GM10248 (cell line): ENCODE measurements at regions not wholly inside any gene's neighbourhood (a gene's known extent, or its start where the extent isn't known, plus 50 kb on each side); places are given as distances from the start of the nearest gene placed in this dataset.
"Not testable (repeated sequence)": the region's sequence is repeated elsewhere in the genome, so short reads cannot be mapped to it uniquely, and the experiment has no call there.

Source experiments
- CTCF ChIA-PET: fragments of 300-600 bp; sonication (Branson Sonifier 250); formaldehyde crosslinking; extraction: SDS; loops from one replicate; lab custom pipeline; 2021; ENCODE audit warnings: antibody characterized with exemption; lab: Yijun Ruan, JAX
- POLR2A ChIA-PET: fragments of 350-650 bp; sonication (Branson Sonifier 250); formaldehyde crosslinking; extraction: SDS; loops from one replicate; lab custom pipeline; 2020; ENCODE audit warnings: antibody characterized with exemption; lab: Yijun Ruan, JAX
- DNase-seq: peaks from one replicate; pipeline ENCODE4 v3.0.0; 2012; ENCODE audit errors: extremely low spot score
- TF ChIP-seq, protein P1 (sequence below): IDR thresholded peaks from 2 replicates; pipeline ENCODE4 v1.5.1; 2012; ENCODE audit warnings: mild to moderate bottlenecking, low read depth; ENCODE audit errors: extremely low read depth, missing control alignments, control extremely low read depth

DNA sequence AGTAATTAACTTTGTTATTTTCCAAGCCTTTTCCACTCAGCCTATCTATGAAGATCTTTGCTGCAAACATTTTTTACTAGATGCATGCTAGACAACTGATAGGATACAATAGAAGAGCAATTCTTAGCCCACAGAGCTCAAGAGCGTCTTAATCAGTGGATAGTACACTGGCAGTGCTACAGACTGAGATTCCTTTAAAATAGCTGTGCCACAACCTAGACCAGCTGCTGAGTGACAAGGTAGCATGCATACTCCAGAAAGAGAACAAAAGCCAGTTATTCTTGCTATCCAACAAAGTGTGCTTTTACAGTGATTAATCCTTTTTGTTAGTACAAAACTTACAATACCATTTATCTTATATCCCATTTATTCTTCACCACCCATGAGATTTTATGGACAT is 507.9 kb upstream of the SYT4 start:
- ChIA-PET POLR2A (no interaction called here), CTCF (interaction anchor here (0.8 kb wide), 1 partner anchor 20 kb away, joined by 3 read pairs; no protein-coding TSS in a partner anchor)
- DNase-seq = no peak
- TF ChIP-seq, protein P1, sequence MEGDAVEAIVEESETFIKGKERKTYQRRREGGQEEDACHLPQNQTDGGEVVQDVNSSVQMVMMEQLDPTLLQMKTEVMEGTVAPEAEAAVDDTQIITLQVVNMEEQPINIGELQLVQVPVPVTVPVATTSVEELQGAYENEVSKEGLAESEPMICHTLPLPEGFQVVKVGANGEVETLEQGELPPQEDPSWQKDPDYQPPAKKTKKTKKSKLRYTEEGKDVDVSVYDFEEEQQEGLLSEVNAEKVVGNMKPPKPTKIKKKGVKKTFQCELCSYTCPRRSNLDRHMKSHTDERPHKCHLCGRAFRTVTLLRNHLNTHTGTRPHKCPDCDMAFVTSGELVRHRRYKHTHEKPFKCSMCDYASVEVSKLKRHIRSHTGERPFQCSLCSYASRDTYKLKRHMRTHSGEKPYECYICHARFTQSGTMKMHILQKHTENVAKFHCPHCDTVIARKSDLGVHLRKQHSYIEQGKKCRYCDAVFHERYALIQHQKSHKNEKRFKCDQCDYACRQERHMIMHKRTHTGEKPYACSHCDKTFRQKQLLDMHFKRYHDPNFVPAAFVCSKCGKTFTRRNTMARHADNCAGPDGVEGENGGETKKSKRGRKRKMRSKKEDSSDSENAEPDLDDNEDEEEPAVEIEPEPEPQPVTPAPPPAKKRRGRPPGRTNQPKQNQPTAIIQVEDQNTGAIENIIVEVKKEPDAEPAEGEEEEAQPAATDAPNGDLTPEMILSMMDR = no peak

DNA sequence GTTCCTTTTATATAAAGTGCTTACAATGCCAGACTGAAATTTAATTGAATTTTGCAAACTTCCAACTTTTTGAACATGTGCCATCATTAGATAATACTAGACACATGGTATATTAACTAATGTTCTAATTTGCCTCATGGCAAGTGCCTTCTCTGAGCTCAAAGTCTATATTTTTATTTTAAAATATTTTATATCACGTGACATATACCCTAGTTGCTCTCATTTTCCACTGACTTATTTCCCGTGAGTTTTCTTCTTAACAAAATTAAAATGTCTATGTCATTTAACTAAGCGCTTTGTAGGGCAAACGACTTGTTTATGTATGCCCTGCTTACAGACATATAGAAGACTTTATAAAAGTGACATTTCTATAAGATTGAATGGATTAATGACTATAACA is 509.6 kb upstream of the SYT4 start:
- TF ChIP-seq, protein P1 = no peak
- ChIA-PET POLR2A (no interaction called here), CTCF (interaction anchor here (1.2 to 2.1 kb wide), 3 partner anchors 10 to 30 kb away, joined by 3 to 7 read pairs (median 4); no protein-coding TSS in a partner anchor)
- no peak for DNase-seq

DNA sequence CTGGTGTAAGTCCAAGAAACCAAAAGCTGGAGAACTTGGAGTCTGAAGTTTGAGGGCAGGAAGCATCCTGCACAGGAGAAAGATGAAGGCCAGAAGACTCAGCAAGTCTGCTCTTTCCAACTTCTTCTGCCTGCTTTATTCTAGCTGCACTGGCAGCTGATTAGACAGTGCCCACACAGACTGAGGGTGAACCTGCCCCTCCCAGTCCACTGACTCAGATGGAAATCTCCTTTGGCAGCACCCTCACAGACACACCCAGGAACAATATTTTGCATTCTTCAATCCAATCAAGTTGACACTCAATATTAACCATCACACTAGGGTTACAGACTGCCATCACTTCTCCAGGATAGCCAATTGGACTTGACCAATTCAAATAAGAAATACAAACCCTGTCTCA is 510.4 kb upstream of the SYT4 start:
- CTCF ChIA-PET = interaction anchor here (2.1 kb wide), 1 partner anchor 11 kb away, joined by 7 read pairs; no protein-coding TSS in a partner anchor
- POLR2A ChIA-PET = not testable (repeated sequence)

DNA sequence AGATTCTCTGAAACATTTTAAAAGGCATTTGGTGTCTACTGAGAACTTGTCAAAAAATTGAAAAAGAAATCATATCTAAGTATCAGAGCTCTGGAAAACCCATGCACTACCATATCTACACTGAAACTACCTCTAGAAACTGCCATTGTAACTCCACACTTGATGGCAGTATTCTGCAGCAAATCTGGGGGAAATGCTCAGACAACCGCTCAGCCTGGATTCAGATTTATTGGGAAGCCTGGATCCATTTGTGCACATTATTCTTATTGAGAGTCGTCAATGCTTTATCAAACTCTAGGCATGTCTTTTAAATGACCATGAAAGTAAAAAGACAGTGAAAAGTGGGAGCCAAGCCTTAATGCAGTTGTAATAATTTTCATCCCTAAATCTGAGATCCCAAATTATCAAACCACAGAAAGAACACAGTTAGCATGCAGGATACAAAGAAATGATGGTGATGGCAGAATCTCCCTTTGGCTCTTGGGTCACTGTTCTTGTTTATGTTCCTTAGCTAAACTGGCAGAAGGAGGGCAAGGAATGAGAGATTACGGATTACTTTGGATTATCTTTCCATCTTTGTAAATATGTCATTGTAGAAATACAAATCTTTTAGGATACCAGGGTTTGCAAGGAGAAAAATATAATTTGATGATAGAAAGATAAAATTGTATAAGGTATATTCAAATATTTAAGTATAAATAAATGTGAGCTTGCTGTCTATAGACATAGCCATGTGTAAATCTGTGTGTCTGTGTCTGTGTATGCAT is 512.1 kb upstream of the SYT4 start:
- ChIA-PET POLR2A (no interaction called here), CTCF (no interaction called here)
- no peak for DNase-seq
- TF ChIP-seq, protein P1 = no peak

More for the DNA sequence above, 510.4 kb upstream of the SYT4 start:
- not testable (repeated sequence) for DNase-seq

DNA sequence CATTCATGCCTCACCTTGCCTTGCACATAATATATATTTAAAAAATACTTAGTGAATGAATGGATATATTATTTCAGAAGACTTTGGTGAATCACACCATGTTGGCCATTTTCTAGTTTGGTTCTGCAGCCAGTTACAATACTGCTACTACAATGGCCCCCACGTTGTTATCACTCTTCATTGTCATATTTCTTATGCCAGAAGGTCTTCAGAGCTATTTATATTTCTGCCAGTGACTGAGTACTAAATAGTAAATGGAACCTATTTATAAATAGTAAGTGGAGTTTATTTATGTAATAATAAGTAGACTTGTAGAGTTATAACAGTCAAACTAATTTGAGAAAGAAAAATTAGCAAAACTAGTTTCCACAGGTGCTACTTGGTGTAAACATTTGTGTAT is 516.6 kb upstream of the SYT4 start:
- DNase-seq = no peak
- CTCF ChIA-PET = no interaction called here
- TF ChIP-seq, protein P1 = no peak
- POLR2A ChIA-PET = no interaction called here

DNA sequence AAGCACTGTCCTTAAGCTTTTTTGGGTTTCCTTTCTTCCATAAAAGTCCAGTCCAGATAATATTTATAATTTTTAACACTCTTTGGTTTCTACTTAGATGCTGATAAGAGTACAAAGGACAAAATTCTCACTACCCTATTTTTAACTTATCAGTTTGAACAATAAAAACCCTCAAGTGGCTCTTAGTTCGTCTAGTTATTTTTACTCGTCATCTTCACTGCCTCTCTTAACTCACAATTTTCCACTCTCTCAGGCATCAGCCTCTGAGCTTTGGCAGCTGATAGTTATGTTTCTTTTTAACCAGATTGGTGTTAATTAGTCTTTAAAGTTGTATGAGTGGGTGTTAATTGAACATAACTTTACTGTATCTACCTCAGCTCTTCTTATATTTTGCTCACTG is 517.1 kb upstream of the SYT4 start:
- POLR2A ChIA-PET = no interaction called here
- TF ChIP-seq, protein P1 = no peak

DNA sequence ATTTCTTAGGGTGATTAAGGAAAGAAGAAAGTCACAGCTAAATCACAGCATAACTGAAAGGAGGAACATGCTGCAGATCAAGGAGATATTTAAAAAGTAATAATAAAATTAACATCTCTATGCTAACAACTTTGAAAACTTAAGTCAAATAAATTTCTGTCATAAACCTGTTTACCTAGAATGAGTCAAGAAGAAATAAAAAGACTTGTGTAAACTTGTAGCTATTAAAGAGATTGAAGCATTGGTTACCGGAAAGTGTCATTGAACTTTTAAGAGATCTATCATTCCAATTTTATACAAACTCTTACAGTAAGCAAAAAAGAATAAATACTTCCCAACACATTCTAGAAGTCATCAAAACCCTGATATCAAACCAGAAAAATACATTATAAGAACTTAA is 520.1 kb upstream of the SYT4 start:
- DNase-seq = no peak
- TF ChIP-seq, protein P1 = no peak
- POLR2A ChIA-PET = no interaction called here
- CTCF ChIA-PET = no interaction called here

More for the DNA sequence above, 517.1 kb upstream of the SYT4 start:
- CTCF ChIA-PET = no interaction called here
- DNase-seq = no peak
